ENCODE measurements at regions not wholly inside any gene's neighbourhood (a gene's known extent, or its start where the extent isn't known, plus 50 kb on each side); places are given as distances from the start of the nearest gene placed in this dataset.

- no peak overlapping the region for H3K4me3 ChIP-seq
- no peak for FAIRE-seq
- intact Hi-C loops (cut with micrococcal nuclease; ENCODE audit: unreplicated experiment) (no loop called here), in situ Hi-C loops (cut with MboI) (no loop called here)
- SMC1A ChIA-PET (ENCODE audit: uncharacterized antibody, unreplicated experiment) = no interaction called here
- POLR2A ChIA-PET = no interaction called here
- no peak overlapping the region for H3K9ac ChIP-seq (ENCODE audit: control insufficient read depth, insufficient read depth, low read length)
- no peak overlapping the region for H2AFZ ChIP-seq (ENCODE audit: control insufficient read depth, low read depth, low read length)
- no peak overlapping the region for H3K27ac ChIP-seq (ENCODE audit: control insufficient read depth, insufficient read depth)
- DNase-seq (ENCODE audit: low read depth, low spot score) = no peak
- no peaks in the 10 kb centered on the region for H3K36me3 ChIP-seq (ENCODE audit: control insufficient read depth in 2 of 2, insufficient read depth in 2 of 2, low read length in 1 of 2)
- H3K4me2 ChIP-seq (ENCODE audit: control insufficient read depth, insufficient read depth) = no peak overlapping the region
- ATAC-seq = no peak
- H3K79me2 ChIP-seq (ENCODE audit: control insufficient read depth, insufficient read depth, low read length) = no peaks in the 10 kb centered on the region
- no TSS peak for BruUV-seq (replicated peaks)
- no peaks in the 10 kb centered on the region for H3K4me1 ChIP-seq (ENCODE audit: control insufficient read depth, insufficient read depth, low read length)
- TF ChIP-seq RUNX3 (IDR thresholded peaks at IDR 0.05; ENCODE audit: low read length) (no peak), MEF2A (IDR thresholded peaks at IDR 0.05; ENCODE audit: insufficient read depth, low read depth, low read length) (no peak), JUNB (IDR thresholded peaks at IDR 0.05) (no peak), MEF2B (IDR thresholded peaks at IDR 0.05; ENCODE audit: partially characterized antibody, poor library complexity, severe bottlenecking) (no peak), TARDBP (IDR thresholded peaks at IDR 0.05; ENCODE audit: borderline replicate concordance) (no peak)
- 33% methylated on average over 3 of the region's 3 CpGs for WGBS (ENCODE audit: insufficient coverage, insufficient replicate concordance, low lambda C conversion rate, missing lambda C conversion rate)
- H4K20me1 ChIP-seq (ENCODE audit: control insufficient read depth, insufficient read depth) = no peaks in the 10 kb centered on the region
- no peaks in the 10 kb centered on the region for H3K27me3 ChIP-seq (replicated peaks in 1 of 2; ENCODE audit: control insufficient read depth in 2 of 2, insufficient read depth in 2 of 2, low read length in 1 of 2)
- RAD21 ChIA-PET (ENCODE audit: unreplicated experiment) = no interaction called here
- H3K9me3 ChIP-seq (replicated peaks; ENCODE audit: control insufficient read depth, insufficient read depth, low read length) = no peaks in the 10 kb centered on the region
- CTCF ChIA-PET = no interaction called here
Measured at GRCh38 chr6:126535138-126535537, 195.2 kb downstream of the CENPW start.

GRCh38 chr6:126535595-126535994, 195.7 kb downstream of the CENPW start:
- BruUV-seq (replicated peaks) = no TSS peak
- in situ Hi-C loops (cut with MboI) (no loop called here), intact Hi-C loops (cut with micrococcal nuclease; ENCODE audit: unreplicated experiment) (no loop called here)
- Histone ChIP-seq H3K9me3 (replicated peaks; ENCODE audit: control insufficient read depth, insufficient read depth, low read length) (no peaks in the 10 kb centered on the region), H3K79me2 (ENCODE audit: control insufficient read depth, insufficient read depth, low read length) (no peaks in the 10 kb centered on the region), H3K27ac (ENCODE audit: control insufficient read depth, insufficient read depth) (no peak overlapping the region), H3K4me3 (no peak overlapping the region), H4K20me1 (ENCODE audit: control insufficient read depth, insufficient read depth) (no peaks in the 10 kb centered on the region), H3K36me3 (ENCODE audit: control insufficient read depth in 2 of 2, insufficient read depth in 2 of 2, low read length in 1 of 2) (no peaks in the 10 kb centered on the region), H3K4me2 (ENCODE audit: control insufficient read depth, insufficient read depth) (no peak overlapping the region), H3K9ac (ENCODE audit: control insufficient read depth, insufficient read depth, low read length) (no peak overlapping the region), H3K27me3 (replicated peaks in 1 of 2; ENCODE audit: control insufficient read depth in 2 of 2, insufficient read depth in 2 of 2, low read length in 1 of 2) (no peaks in the 10 kb centered on the region), H3K4me1 (ENCODE audit: control insufficient read depth, insufficient read depth, low read length) (no peaks in the 10 kb centered on the region), H2AFZ (ENCODE audit: control insufficient read depth, low read depth, low read length) (no peak overlapping the region)
- ChIA-PET CTCF (interaction anchor here (1.1 kb wide), 1 partner anchor 16 kb away, joined by 3 read pairs; no protein-coding TSS in a partner anchor), POLR2A (no interaction called here), RAD21 (ENCODE audit: unreplicated experiment) (no interaction called here), SMC1A (ENCODE audit: uncharacterized antibody, unreplicated experiment) (no interaction called here)
- no peak for ATAC-seq
- no peak for FAIRE-seq
- no peak for DNase-seq (ENCODE audit: low read depth, low spot score)
- WGBS (ENCODE audit: insufficient coverage, insufficient replicate concordance, low lambda C conversion rate, missing lambda C conversion rate) = 69% methylated on average over 3 of the region's 3 CpGs
- TF ChIP-seq HCFC1 (IDR thresholded peaks at IDR 0.05; ENCODE audit: low read length) = no peak
- TF ChIP-seq NRF1 (conservative IDR thresholded peaks at IDR 0.05; ENCODE audit: low read depth, low read length) = no peak
- TF ChIP-seq ASH2L (IDR thresholded peaks at IDR 0.05; ENCODE audit: borderline replicate concordance, low read depth) = no peak
- TF ChIP-seq BCL11A (IDR thresholded peaks at IDR 0.05; ENCODE audit: low read depth, low read length) = no peak
- TF ChIP-seq WRNIP1 (IDR thresholded peaks at IDR 0.05; ENCODE audit: borderline replicate concordance, low read depth, low read length) = no peak
- TF ChIP-seq, protein P1, sequence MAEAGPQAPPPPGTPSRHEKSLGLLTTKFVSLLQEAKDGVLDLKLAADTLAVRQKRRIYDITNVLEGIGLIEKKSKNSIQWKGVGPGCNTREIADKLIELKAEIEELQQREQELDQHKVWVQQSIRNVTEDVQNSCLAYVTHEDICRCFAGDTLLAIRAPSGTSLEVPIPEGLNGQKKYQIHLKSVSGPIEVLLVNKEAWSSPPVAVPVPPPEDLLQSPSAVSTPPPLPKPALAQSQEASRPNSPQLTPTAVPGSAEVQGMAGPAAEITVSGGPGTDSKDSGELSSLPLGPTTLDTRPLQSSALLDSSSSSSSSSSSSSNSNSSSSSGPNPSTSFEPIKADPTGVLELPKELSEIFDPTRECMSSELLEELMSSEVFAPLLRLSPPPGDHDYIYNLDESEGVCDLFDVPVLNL (IDR thresholded peaks at IDR 0.05; ENCODE audit: low read depth, low read length) = no peak
- no peak for TF ChIP-seq SKIL (IDR thresholded peaks at IDR 0.05; ENCODE audit: low read depth, poor library complexity, severe bottlenecking)
- TF ChIP-seq RUNX3 (IDR thresholded peaks at IDR 0.05; ENCODE audit: low read length) = no peak
- TF ChIP-seq TCF3 (IDR thresholded peaks at IDR 0.05; ENCODE audit: borderline replicate concordance, insufficient read depth, low read depth, low read length) = no peak
- TF ChIP-seq ZNF207 (IDR thresholded peaks at IDR 0.05; ENCODE audit: borderline replicate concordance) = no peak
- TF ChIP-seq TCF12 (IDR thresholded peaks at IDR 0.05; ENCODE audit: low read depth, low read length) = no peak

All from GM12878 (cell line).